ENCODE measurements at regions not wholly inside any gene's neighbourhood (a gene's known extent, or its start where the extent isn't known, plus 50 kb on each side); places are given as distances from the start of the nearest gene placed in this dataset.

DNA sequence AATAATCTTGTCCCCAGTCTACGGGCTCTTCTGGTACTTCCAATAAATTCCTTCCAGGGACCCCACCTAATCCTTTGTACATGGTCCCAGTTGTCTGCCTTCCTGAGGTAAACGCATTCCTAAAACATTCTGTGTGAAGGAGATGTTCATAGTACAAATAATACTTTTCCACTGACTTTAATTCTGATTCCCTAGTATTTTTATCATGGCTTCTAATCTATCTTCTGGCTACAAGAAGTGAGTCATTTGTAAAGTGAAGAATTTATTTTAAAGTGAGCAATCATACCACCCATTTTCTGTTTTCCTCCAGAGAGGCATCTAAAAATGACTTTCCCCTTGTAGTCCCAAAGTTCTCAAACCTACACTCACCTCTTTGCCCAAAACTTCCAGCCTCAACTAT lies 65.9 kb upstream of the NUDT4 start:
- Mint-ChIP-seq H3K36me3 (ENCODE audit: insufficient read depth) (peaks cover 1% of the 10 kb centered on the region), H3K27ac (no peak overlapping the region), H3K9me3 (ENCODE audit: low read depth) (peaks cover under 1% of the 10 kb centered on the region), H3K4me1 (ENCODE audit: low read depth) (peaks cover 14% of the 10 kb centered on the region), H3K27me3 (peaks cover 14% of the 10 kb centered on the region), H3K4me3 (ENCODE audit: low read depth) (no peak overlapping the region)
- TF ChIP-seq CTCF (IDR thresholded peaks at IDR 0.05; ENCODE audit: unreplicated experiment): no peak
- DNase-seq (ENCODE audit: low spot score, unreplicated experiment): no peak

DNA sequence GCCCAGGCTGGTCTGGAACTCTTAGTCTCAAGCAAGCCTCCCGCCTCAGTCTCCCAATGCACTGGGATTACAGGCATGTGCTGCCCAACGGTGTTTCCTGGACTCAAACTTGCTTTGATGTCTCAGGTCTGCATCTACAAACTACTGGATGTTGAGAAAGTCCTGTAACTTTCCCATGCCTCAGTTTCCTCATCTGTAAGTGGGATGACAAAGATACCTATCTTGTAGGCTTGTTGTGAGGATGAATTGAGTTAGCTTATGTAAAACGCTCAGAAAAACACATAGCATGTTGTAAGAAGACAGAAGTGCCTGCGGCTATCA lies 63.6 kb upstream of the NUDT4 start:
- Mint-ChIP-seq H3K4me3 (ENCODE audit: low read depth) (no peak overlapping the region), H3K27ac (no peak overlapping the region), H3K36me3 (ENCODE audit: insufficient read depth) (peaks cover 1% of the 10 kb centered on the region), H3K27me3 (peaks cover 14% of the 10 kb centered on the region), H3K4me1 (ENCODE audit: low read depth) (peaks cover 24% of the 10 kb centered on the region), H3K9me3 (ENCODE audit: low read depth) (no peaks in the 10 kb centered on the region)
- no peak for TF ChIP-seq CTCF (IDR thresholded peaks at IDR 0.05; ENCODE audit: unreplicated experiment)
- no peak for DNase-seq (ENCODE audit: low spot score, unreplicated experiment)

DNA sequence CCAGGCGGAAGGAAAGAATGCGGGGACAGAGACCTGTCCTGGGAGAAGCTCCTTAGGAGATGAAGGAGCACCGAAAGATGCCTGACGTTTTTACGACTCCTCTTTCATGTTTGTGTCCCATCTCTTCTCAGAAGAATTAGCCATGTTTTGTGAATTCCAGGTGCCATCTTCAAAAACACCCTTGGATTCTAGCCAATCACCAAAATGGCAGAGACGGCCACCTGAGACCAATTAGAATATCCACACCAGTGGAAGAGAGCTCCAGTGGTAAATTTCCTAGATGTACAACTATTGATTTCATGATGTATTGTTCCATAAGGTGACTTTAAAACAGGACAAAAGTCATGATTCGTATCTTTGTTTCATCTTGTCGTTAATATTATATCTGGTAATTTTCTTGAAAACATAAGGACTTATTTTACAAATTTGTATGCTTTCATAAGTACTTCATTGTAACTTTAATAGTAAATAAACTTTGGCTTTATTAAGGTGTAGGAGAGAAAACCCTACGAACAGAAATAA lies 62.3 kb upstream of the NUDT4 start:
- no peaks in the 10 kb centered on the region for H3K9me3 Mint-ChIP-seq (ENCODE audit: low read depth)

DNA sequence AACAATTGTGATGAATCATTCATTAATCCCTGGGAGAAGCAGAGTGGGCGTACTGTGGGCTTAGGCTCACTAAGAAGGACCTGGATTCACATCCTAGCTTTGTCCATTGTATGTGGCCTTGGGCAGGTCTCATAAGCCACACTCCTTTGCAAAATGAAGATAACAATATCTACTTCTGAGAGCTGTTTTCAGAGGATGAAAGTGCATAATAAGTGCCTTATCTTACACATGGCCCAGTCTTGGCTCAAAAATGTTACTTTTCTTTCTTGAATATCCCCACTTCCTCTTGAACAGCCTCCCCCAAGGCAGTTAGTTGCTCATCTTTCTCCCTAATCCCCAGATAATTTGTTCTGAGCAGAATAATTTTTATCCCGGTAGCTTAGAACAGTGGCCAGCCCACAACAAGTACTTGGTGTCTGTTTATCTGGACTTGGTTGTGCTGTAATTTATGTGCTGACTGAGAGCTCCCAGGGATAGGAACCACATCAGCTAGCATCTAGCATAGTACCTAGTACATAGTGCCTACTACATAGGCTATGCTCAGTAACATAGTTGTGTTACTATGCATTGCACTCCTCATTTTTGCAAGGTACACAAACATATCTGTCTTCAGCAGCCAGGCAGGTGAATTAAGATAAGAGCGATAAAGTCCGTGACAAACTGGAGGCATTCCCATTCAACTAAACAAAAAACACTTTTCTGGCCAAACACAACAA lies 61.7 kb upstream of the NUDT4 start:
- Mint-ChIP-seq H3K4me3 (ENCODE audit: low read depth) (no peak overlapping the region), H3K9me3 (ENCODE audit: low read depth) (no peaks in the 10 kb centered on the region), H3K36me3 (ENCODE audit: insufficient read depth) (peaks cover 1% of the 10 kb centered on the region), H3K27ac (peak overlapping the region; percentile 81), H3K27me3 (peaks cover 20% of the 10 kb centered on the region), H3K4me1 (ENCODE audit: low read depth) (peaks cover 21% of the 10 kb centered on the region)
- no peak for TF ChIP-seq CTCF (IDR thresholded peaks at IDR 0.05; ENCODE audit: unreplicated experiment)
- no peak for DNase-seq (ENCODE audit: low spot score, unreplicated experiment)

More for the DNA sequence above, 62.3 kb upstream of the NUDT4 start:
- Mint-ChIP-seq H3K27me3 (peaks cover 17% of the 10 kb centered on the region), H3K4me1 (ENCODE audit: low read depth) (peaks cover 21% of the 10 kb centered on the region), H3K36me3 (ENCODE audit: insufficient read depth) (peaks cover 1% of the 10 kb centered on the region), H3K27ac (peak overlapping the region; percentile 81), H3K4me3 (ENCODE audit: low read depth) (no peak overlapping the region)
- TF ChIP-seq CTCF (IDR thresholded peaks at IDR 0.05; ENCODE audit: unreplicated experiment): no peak
- no peak for DNase-seq (ENCODE audit: low spot score, unreplicated experiment)

DNA sequence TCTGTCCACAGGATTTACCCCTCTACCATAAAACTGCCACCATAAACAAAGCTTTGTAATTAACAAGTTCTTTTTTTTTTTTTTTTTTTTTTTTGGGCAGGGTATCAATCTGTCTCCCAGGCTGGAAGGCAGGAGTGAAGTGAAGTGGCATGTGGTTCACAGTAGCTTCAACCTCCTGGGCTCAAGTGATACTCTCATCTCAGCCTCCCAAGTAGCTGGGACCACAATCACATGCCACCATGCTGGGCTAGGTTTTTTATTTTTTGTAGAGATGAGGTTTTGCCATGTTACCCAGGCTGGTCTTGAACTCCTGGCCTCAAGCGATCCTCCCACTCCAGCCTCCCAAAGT lies 61.1 kb upstream of the NUDT4 start:
- no peaks in the 10 kb centered on the region for H3K9me3 Mint-ChIP-seq (ENCODE audit: low read depth)
- H3K36me3 Mint-ChIP-seq (ENCODE audit: insufficient read depth): peaks cover 1% of the 10 kb centered on the region
- no peak overlapping the region for H3K4me3 Mint-ChIP-seq (ENCODE audit: low read depth)
- DNase-seq (ENCODE audit: low spot score, unreplicated experiment): no peak
- TF ChIP-seq CTCF (IDR thresholded peaks at IDR 0.05; ENCODE audit: unreplicated experiment): no peak
- H3K27ac Mint-ChIP-seq: peak overlapping the region; percentile 81
- peaks cover 20% of the 10 kb centered on the region for H3K27me3 Mint-ChIP-seq
- peaks cover 21% of the 10 kb centered on the region for H3K4me1 Mint-ChIP-seq (ENCODE audit: low read depth)

Measured in progenitor cell of endocrine pancreas (in vitro differentiated cells).